Tibial nerve (tissue), 4 donors: ENCODE measurements at regions not wholly inside any gene's neighbourhood (a gene's known extent, or its start where the extent isn't known, plus 50 kb on each side); places are given as distances from the start of the nearest gene placed in this dataset.
"Not testable (repeated sequence)": the region's sequence is repeated elsewhere in the genome, so short reads cannot be mapped to it uniquely, and the experiment has no call there.

ENCODE experiments used
- DNase-seq, 2 donors: peaks; one replicate each; pipeline ENCODE4 v3.0.0-alpha.2; 2019; ENCODE audit warnings: low spot score in 2 of 2
- H3K27ac ChIP-seq, 4 donors: fragments of 200-600 bp; sonication (generic) in 3 of 4; one replicate each; pipeline ENCODE4 v1.5.1; 2017 to 2019; ENCODE audit warnings: mild to moderate bottlenecking in 1 of 4
- H3K27me3 ChIP-seq, 2 donors: fragments of 200-600 bp; sonication (generic) in 1 of 2; one replicate each; pipeline versions ENCODE4 v1.5.1 to v1.6.0; 2017 to 2019
- H3K36me3 ChIP-seq, 3 donors: fragments of 200-600 bp; sonication (generic); one replicate each; pipeline ENCODE4 v1.5.1; 2018 to 2019
- H3K4me1 ChIP-seq, 4 donors: fragments of 200-600 bp; sonication (generic) in 3 of 4; one replicate each; pipeline ENCODE4 v1.5.1; 2017 to 2019
- H3K4me3 ChIP-seq, 4 donors: fragments of 200-600 bp; sonication (generic) in 3 of 4; one replicate each; pipeline ENCODE4 v1.5.1; 2017 to 2019; ENCODE audit warnings: mild to moderate bottlenecking in 1 of 4, moderate library complexity in 1 of 4
- H3K9me3 ChIP-seq, 4 donors: fragments of 200-600 bp; sonication (generic) in 3 of 4; one replicate each; pipeline ENCODE4 v1.5.1; 2017 to 2019
- CTCF ChIP-seq, 5 experiments: fragments of 200-600 bp in 3 of 5; fragments of 450-650 bp in 2 of 5; sonication (generic) in 3 of 5; IDR thresholded peaks; one replicate each; pipeline ENCODE4 v1.5.1; 2016 to 2019; ENCODE audit warnings: antibody characterized with exemption in 5 of 5, mild to moderate bottlenecking in 3 of 5, moderate library complexity in 2 of 5
- EP300 ChIP-seq, 2 donors: sonication (generic); formaldehyde crosslinking; IDR thresholded peaks; one replicate each; pipeline ENCODE4 v1.6.1; 2017; ENCODE audit warnings: antibody characterized with exemption in 2 of 2, mild to moderate bottlenecking in 1 of 2
- POLR2A ChIP-seq, 2 donors: fragments of 450-650 bp; IDR thresholded peaks; one replicate each; pipeline ENCODE4 v1.6.1; 2017; ENCODE audit warnings: antibody characterized with exemption in 2 of 2, mild to moderate bottlenecking in 2 of 2, moderate library complexity in 2 of 2
- WGBS, 2 donors: methylation state at CpG; one replicate each; pipeline ENCODE4 v1.1.5; 2018; 5-methylcytosine and 5-hydroxymethylcytosine counted together

- DNase-seq: no peak
- no peaks in the 10 kb centered on the region for H3K4me1 ChIP-seq
- no peaks in the 10 kb centered on the region for H3K36me3 ChIP-seq
- TF ChIP-seq EP300 (IDR thresholded peaks at IDR 0.05) (no peak), POLR2A (IDR thresholded peaks at IDR 0.05) (no peak), CTCF (IDR thresholded peaks at IDR 0.05) (no peak)
- no peak overlapping the region for H3K27ac ChIP-seq
- peaks cover 0 to 7% of the 10 kb centered on the region in 2 donors for H3K27me3 ChIP-seq
- H3K4me3 ChIP-seq: no peak overlapping the region
- H3K9me3 ChIP-seq: peaks cover 0 to under 1% (median 0%) of the 10 kb centered on the region in 4 donors
- 88 to 90% methylated on average over 15 of the region's 15 CpGs for WGBS, 2 donors
Observed at GRCh38 chr18:78878335-78878734, 101.3 kb upstream of the SALL3 start.

GRCh38 chr18:78879072-78879883 is 100.3 kb upstream of the SALL3 start:
- DNase-seq: peak in 1 of 2 donors; percentile 9
- peak; percentile 32 to 46 (median 43) for TF ChIP-seq CTCF (IDR thresholded peaks at IDR 0.05)
- H3K36me3 ChIP-seq, H3K4me1 ChIP-seq, H3K27me3 ChIP-seq, H3K4me3 ChIP-seq, H3K27ac ChIP-seq: not testable (repeated sequence)
- 89% methylated on average over 47 to 56 of the region's 56 CpGs for WGBS, 2 donors
- peaks cover 0 to 10% (median 0%) of the 10 kb centered on the region in 4 donors for H3K9me3 ChIP-seq

- H3K27ac ChIP-seq: no peak overlapping the region
- no peak for DNase-seq
- no peaks in the 10 kb centered on the region for H3K36me3 ChIP-seq
- no peak for TF ChIP-seq CTCF (IDR thresholded peaks at IDR 0.05)
- TF ChIP-seq POLR2A (IDR thresholded peaks at IDR 0.05): no peak
- WGBS, 2 donors: 73 to 74% methylated on average over 7 of the region's 7 CpGs
- H3K27me3 ChIP-seq: no peaks in the 10 kb centered on the region
- no peak overlapping the region for H3K4me3 ChIP-seq
- H3K9me3 ChIP-seq: peaks cover 0 to 37% (median 0%) of the 10 kb centered on the region in 4 donors
- H3K4me1 ChIP-seq: no peaks in the 10 kb centered on the region
Observed at GRCh38 chr18:78882585-78882984, 97.0 kb upstream of the SALL3 start.

GRCh38 chr18:78883501-78883900 is 96.1 kb upstream of the SALL3 start:
- Histone ChIP-seq H3K27me3 (no peaks in the 10 kb centered on the region), H3K4me3 (no peak overlapping the region), H3K27ac (no peak overlapping the region), H3K9me3 (peaks cover 0 to 44% (median 3%) of the 10 kb centered on the region in 4 donors), H3K4me1 (no peaks in the 10 kb centered on the region), H3K36me3 (no peaks in the 10 kb centered on the region)
- DNase-seq: no peak
- 95 to 96% methylated on average over 4 of the region's 4 CpGs for WGBS, 2 donors
- no peak for TF ChIP-seq POLR2A (IDR thresholded peaks at IDR 0.05)

GRCh38 chr18:78884502-78884901 is 95.1 kb upstream of the SALL3 start:
- WGBS, 2 donors: 92 to 94% methylated on average over 1 of the region's 1 CpG
- Histone ChIP-seq H3K27ac (no peak overlapping the region), H3K4me1 (no peaks in the 10 kb centered on the region), H3K36me3 (no peaks in the 10 kb centered on the region), H3K9me3 (peaks cover 0 to 54% (median 8%) of the 10 kb centered on the region in 4 donors), H3K4me3 (no peak overlapping the region), H3K27me3 (no peaks in the 10 kb centered on the region)
- no peak for TF ChIP-seq EP300 (IDR thresholded peaks at IDR 0.05)
- TF ChIP-seq CTCF (IDR thresholded peaks at IDR 0.05): no peak
- TF ChIP-seq POLR2A (IDR thresholded peaks at IDR 0.05): no peak
- DNase-seq: no peak
